ENCODE measurements at regions not wholly inside any gene's neighbourhood (a gene's known extent, or its start where the extent isn't known, plus 50 kb on each side); places are given as distances from the start of the nearest gene placed in this dataset.

DNA sequence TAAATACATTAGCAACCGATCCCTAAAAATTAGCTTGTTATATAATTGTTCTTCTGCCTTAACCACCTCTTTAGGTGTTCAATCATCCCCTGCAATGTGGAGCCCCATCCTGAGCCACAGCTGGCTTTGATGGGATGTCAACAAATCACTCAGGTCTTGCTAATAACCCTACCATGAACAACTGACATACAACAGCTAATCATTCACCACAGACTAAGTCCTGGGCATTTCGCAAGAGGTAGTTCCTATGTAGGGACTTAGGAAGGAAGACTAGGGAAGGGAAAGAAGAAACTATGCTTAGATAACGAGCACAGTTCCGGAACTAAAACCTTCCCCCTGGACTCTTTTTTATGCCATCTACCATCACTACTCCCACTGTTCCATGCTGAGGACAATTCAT lies 63.6 kb upstream of the PTCHD1 start:
- TF ChIP-seq POLR2A (IDR thresholded peaks at IDR 0.05): no peak
- TF ChIP-seq POLR2AphosphoS5 (IDR thresholded peaks at IDR 0.05): no peak
- TF ChIP-seq, protein P1, sequence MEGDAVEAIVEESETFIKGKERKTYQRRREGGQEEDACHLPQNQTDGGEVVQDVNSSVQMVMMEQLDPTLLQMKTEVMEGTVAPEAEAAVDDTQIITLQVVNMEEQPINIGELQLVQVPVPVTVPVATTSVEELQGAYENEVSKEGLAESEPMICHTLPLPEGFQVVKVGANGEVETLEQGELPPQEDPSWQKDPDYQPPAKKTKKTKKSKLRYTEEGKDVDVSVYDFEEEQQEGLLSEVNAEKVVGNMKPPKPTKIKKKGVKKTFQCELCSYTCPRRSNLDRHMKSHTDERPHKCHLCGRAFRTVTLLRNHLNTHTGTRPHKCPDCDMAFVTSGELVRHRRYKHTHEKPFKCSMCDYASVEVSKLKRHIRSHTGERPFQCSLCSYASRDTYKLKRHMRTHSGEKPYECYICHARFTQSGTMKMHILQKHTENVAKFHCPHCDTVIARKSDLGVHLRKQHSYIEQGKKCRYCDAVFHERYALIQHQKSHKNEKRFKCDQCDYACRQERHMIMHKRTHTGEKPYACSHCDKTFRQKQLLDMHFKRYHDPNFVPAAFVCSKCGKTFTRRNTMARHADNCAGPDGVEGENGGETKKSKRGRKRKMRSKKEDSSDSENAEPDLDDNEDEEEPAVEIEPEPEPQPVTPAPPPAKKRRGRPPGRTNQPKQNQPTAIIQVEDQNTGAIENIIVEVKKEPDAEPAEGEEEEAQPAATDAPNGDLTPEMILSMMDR (IDR thresholded peaks at IDR 0.05): no peak
- no peak for TF ChIP-seq EP300 (IDR thresholded peaks at IDR 0.05)

Measured in sigmoid colon (tissue), 4 donors.